ENCODE measurements at regions not wholly inside any gene's neighbourhood (a gene's known extent, or its start where the extent isn't known, plus 50 kb on each side); places are given as distances from the start of the nearest gene placed in this dataset.

DNA sequence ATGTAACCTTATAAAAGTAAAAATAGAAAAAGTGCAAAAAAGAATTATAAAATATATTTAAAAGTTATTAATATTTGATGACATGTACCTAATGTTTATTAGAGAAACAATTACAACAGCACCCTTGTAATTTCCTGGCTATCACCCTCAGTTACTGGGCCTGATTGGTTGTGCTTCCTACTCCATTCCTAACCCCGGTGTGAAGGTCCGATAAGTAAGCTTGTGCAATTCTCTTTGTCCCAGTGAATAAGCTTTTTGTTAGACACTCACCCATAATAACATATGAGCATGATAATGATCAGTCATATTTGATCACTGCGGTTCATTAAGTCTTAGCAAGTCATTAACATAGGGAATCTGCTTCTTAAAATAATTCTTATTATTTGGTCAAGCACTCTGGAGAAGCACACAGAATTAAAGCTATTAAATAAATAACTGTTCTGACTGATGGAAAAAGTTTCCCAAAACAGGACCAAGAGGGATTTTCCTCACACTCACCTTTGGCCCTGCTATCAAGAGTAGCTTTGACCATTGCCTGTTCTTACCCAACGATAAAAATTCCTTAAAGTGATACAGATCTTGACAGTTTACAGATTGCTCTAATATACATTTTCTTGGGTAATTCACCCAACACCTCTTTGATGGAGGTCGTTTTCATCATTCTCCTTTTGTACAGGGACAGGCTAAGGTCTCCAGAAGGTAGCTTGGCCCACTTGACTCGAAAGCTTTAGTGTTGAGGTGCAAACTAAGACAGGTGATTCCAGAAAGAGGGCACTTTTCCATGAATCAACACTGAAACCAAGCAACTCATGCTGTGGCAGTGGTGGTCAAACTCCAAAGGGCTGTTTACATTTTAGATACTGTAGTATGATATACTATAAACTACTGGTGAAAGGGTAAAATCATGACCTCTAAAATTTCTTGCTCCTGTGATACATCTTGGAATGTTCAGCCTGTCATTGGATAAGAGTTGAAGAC is 543.0 kb upstream of the KCNMB2 start:
- Histone ChIP-seq H3K4me3 (no peak overlapping the region), H3K36me3 (no peaks in the 10 kb centered on the region), H3K27me3 (no peaks in the 10 kb centered on the region), H3K9me3 (no peaks in the 10 kb centered on the region), H3K27ac (no peak overlapping the region), H3K4me1 (no peaks in the 10 kb centered on the region)
- DNase-seq = no peak
- intact Hi-C loops (cut with DNase I) = no loop called here
- ATAC-seq = no peak
- FAIRE-seq = no peak
- TF ChIP-seq, protein P1, sequence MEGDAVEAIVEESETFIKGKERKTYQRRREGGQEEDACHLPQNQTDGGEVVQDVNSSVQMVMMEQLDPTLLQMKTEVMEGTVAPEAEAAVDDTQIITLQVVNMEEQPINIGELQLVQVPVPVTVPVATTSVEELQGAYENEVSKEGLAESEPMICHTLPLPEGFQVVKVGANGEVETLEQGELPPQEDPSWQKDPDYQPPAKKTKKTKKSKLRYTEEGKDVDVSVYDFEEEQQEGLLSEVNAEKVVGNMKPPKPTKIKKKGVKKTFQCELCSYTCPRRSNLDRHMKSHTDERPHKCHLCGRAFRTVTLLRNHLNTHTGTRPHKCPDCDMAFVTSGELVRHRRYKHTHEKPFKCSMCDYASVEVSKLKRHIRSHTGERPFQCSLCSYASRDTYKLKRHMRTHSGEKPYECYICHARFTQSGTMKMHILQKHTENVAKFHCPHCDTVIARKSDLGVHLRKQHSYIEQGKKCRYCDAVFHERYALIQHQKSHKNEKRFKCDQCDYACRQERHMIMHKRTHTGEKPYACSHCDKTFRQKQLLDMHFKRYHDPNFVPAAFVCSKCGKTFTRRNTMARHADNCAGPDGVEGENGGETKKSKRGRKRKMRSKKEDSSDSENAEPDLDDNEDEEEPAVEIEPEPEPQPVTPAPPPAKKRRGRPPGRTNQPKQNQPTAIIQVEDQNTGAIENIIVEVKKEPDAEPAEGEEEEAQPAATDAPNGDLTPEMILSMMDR (IDR thresholded peaks at IDR 0.05) = no peak
- 50 to 55% methylated on average over 6 of the region's 6 CpGs for WGBS, 2 donors

DNA sequence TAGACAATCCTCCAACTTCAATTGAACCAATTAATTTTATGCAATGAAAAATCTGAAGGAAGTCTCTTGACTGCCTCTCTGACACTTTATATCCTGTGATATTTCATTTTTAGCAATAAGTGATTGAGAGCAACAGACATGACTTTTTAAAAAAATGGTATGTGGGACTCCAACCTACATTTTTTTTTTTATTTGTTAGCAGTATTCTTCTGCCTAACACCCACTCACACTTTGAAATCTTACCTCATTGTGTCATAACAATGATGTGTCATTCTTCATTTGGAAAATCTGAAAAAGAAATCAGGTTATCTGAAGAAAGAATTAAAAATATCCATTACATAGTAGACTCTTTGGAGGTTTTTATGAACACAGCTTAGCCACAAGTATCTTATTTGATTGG is 541.3 kb upstream of the KCNMB2 start:
- H3K27ac ChIP-seq = no peak overlapping the region
- no peaks in the 10 kb centered on the region for H3K9me3 ChIP-seq
- no peak for FAIRE-seq
- H3K4me3 ChIP-seq = no peak overlapping the region
- no peaks in the 10 kb centered on the region for H3K36me3 ChIP-seq
- no peak for ATAC-seq
- no peak for DNase-seq
- no peaks in the 10 kb centered on the region for H3K27me3 ChIP-seq
- intact Hi-C loops (cut with DNase I) = no loop called here
- no peaks in the 10 kb centered on the region for H3K4me1 ChIP-seq
- TF ChIP-seq, protein P1 (IDR thresholded peaks at IDR 0.05) = no peak

DNA sequence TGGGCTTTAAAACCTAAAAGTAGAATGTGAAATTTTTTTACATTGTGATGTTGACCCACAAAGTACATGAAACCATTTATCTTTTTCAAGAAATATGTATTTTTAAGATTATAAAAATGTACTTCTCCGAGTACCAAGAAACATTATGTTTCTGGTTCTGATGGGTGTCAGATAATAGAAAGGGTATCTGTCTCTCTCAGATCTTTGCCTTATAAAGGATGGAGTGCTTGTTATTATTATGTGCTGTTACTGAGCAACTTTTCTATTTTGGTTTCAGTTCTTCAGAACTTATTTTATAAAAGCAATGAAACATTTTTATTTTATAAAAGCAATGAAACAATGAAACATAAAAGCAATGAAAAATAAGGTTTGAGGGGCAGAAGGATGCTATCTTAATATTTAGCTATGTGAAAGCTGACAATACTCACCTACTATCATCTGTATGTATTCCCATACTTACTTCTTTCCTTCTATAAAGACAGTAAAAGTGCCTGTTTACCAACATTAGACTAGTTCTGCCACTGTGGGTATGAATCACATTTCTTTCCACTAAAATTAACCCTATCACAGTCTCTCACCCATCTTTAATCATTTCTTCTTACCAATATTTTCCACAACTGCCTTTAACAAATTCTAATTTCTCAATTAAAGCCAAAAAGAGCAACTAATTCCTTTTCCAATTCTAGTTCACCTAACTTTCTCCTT is 540.7 kb upstream of the KCNMB2 start:
- H3K4me3 ChIP-seq = no peak overlapping the region
- no peaks in the 10 kb centered on the region for H3K9me3 ChIP-seq
- H3K36me3 ChIP-seq = no peaks in the 10 kb centered on the region
- no peak for DNase-seq
- no peaks in the 10 kb centered on the region for H3K4me1 ChIP-seq
- WGBS, 2 donors = 66 to 84% methylated on average over 1 of the region's 1 CpG
- H3K27ac ChIP-seq = no peak overlapping the region
- ATAC-seq = no peak
- intact Hi-C loops (cut with DNase I) = no loop called here
- H3K27me3 ChIP-seq = no peaks in the 10 kb centered on the region
- TF ChIP-seq, protein P1 (IDR thresholded peaks at IDR 0.05) = no peak
- no peak for FAIRE-seq

DNA sequence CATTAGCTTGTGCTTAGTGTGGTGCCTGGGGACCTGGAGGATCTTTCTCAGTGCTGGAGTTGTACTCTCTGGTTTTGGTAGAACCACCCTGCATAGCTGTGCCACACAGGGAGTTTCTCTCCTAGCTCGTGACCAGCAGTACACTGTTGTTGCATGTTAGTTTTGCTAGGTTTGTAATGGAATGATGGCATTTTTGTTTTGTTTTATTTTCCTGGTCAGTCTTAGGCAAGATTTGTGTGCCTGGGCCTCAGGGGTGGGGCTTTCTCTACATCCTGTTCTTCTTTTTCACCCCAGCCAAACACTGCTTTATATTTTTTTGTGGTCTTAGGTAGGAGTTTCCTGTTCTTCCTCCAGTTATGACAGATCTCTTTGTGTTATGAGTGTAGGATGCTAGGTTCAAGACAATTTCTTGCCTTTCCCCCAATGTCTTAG is 534.5 kb upstream of the KCNMB2 start:
- Histone ChIP-seq H3K36me3 (no peaks in the 10 kb centered on the region), H3K4me1 (no peaks in the 10 kb centered on the region), H3K9me3 (no peaks in the 10 kb centered on the region), H3K4me3 (no peak overlapping the region), H3K27me3 (no peaks in the 10 kb centered on the region), H3K27ac (no peak overlapping the region)
- ATAC-seq (no peak), DNase-seq (no peak), FAIRE-seq (no peak)
- WGBS, 2 donors = 67 to 72% methylated on average over 1 of the region's 1 CpG
- intact Hi-C loops (cut with DNase I) = no loop called here
- TF ChIP-seq, protein P1 (IDR thresholded peaks at IDR 0.05) = no peak

DNA sequence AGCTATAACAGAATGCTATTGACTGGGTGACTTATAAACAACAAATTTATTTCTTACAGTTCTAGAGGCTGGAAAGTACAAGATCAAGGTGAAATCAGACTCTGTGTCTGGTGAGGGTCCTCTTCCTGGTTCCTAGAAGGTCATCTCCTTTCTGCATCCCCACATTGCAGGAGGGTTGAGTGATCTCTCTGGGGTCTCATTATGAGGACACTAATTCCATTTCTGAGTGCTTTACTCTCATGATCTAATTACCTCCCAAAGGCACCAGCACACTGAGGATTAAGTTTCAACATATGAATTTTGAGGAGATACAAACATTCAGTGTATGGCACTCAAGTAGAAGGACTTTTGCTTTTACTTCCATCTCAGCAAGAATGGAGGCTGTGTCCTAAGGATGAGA is 534.1 kb upstream of the KCNMB2 start:
- ATAC-seq (no peak), FAIRE-seq (no peak), DNase-seq (no peak)
- H3K4me3 ChIP-seq = no peak overlapping the region
- no peaks in the 10 kb centered on the region for H3K9me3 ChIP-seq
- no peaks in the 10 kb centered on the region for H3K36me3 ChIP-seq
- H3K4me1 ChIP-seq = no peaks in the 10 kb centered on the region
- TF ChIP-seq, protein P1 (IDR thresholded peaks at IDR 0.05) = no peak
- intact Hi-C loops (cut with DNase I) = no loop called here
- H3K27me3 ChIP-seq = no peaks in the 10 kb centered on the region
- no peak overlapping the region for H3K27ac ChIP-seq

Data from pancreas (tissue), 10 donors.